Gastrocnemius medialis (tissue), 4 donors: ENCODE measurements at regions not wholly inside any gene's neighbourhood (a gene's known extent, or its start where the extent isn't known, plus 50 kb on each side); places are given as distances from the start of the nearest gene placed in this dataset.

Experiments
- POLR2A ChIP-seq, 2 donors: fragments of 450-650 bp; IDR thresholded peaks; one replicate each; pipeline ENCODE4 v1.6.1; 2017; ENCODE audit warnings: antibody characterized with exemption in 2 of 2, mild to moderate bottlenecking in 2 of 2, moderate library complexity in 2 of 2
- TF ChIP-seq, protein P1 (sequence below), 5 experiments: fragments of 450-650 bp in 3 of 5; fragments of 200-600 bp in 2 of 5; sonication (generic) in 2 of 5; IDR thresholded peaks in 4 of 5; conservative IDR thresholded peaks in 1 of 5; 1 replicate in 4 of 5; 2 replicates in 1 of 5; pipeline ENCODE4 v1.5.1; 2016 to 2019; ENCODE audit warnings: antibody characterized with exemption in 5 of 5, mild to moderate bottlenecking in 3 of 5, moderate library complexity in 3 of 5

DNA sequence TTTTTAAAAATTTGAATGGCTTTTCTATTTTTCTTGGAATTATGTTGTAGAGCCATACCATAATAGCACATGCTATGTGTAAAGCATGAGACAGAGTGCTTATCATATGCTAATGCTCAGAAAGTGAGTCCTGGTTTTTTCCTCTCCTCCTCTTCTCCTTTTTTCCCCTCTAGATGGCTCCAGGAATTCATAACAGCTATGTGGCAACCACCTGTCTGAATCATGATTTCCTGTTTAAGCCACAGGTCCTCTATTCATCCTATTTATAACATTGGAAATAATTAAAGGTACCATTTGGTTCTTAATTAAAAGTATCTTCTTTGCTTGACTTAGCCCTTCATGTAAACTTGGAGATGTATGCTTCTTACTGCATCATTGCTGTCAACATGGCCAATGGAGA is 260.0 kb upstream of the MAP3K7 start:
- TF ChIP-seq, protein P1, sequence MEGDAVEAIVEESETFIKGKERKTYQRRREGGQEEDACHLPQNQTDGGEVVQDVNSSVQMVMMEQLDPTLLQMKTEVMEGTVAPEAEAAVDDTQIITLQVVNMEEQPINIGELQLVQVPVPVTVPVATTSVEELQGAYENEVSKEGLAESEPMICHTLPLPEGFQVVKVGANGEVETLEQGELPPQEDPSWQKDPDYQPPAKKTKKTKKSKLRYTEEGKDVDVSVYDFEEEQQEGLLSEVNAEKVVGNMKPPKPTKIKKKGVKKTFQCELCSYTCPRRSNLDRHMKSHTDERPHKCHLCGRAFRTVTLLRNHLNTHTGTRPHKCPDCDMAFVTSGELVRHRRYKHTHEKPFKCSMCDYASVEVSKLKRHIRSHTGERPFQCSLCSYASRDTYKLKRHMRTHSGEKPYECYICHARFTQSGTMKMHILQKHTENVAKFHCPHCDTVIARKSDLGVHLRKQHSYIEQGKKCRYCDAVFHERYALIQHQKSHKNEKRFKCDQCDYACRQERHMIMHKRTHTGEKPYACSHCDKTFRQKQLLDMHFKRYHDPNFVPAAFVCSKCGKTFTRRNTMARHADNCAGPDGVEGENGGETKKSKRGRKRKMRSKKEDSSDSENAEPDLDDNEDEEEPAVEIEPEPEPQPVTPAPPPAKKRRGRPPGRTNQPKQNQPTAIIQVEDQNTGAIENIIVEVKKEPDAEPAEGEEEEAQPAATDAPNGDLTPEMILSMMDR (IDR thresholded peaks at IDR 0.05 in 4 of 5, conservative IDR thresholded peaks at IDR 0.05 in 1 of 5), result no peak
- no peak for TF ChIP-seq POLR2A (IDR thresholded peaks at IDR 0.05)
